ENCODE measurements at regions not wholly inside any gene's neighbourhood (a gene's known extent, or its start where the extent isn't known, plus 50 kb on each side); places are given as distances from the start of the nearest gene placed in this dataset.

- H3K27me3 Mint-ChIP-seq, result no peaks in the 10 kb centered on the region
- Histone ChIP-seq H3K36me3 (replicated peaks in 1 of 2; ENCODE audit: control extremely low read depth in 1 of 2, control insufficient read depth in 1 of 2, extremely low read depth in 1 of 2, insufficient read depth in 2 of 2, low read length in 1 of 2) (peaks cover 1 to 7% of the 10 kb centered on the region in 2 experiments), H3K27me3 (replicated peaks in 1 of 4; ENCODE audit: control extremely low read depth in 1 of 4, control insufficient read depth in 3 of 4, insufficient read depth in 4 of 4, low read length in 3 of 4) (no peaks in the 10 kb centered on the region), H3K4me2 (replicated peaks; ENCODE audit: low read depth, low read length, poor library complexity, severe bottlenecking) (no peak overlapping the region), H3K9me3 (ENCODE audit: control extremely low read depth in 1 of 3, control insufficient read depth in 2 of 3, insufficient read depth in 1 of 3, low read length in 2 of 3) (peaks cover 0 to 4% (median 0%) of the 10 kb centered on the region in 3 donors), H3K27ac (ENCODE audit: low read length in 2 of 2) (no peak overlapping the region), H3K79me2 (ENCODE audit: control insufficient read depth, insufficient read depth, low read length) (peaks cover 16% of the 10 kb centered on the region), H3K4me1 (ENCODE audit: control insufficient read depth in 2 of 2, insufficient read depth in 2 of 2, low read length in 2 of 2) (no peaks in the 10 kb centered on the region), H4K20me1 (ENCODE audit: control insufficient read depth, insufficient read depth, low read length, poor library complexity, severe bottlenecking) (no peaks in the 10 kb centered on the region), H3K9ac (ENCODE audit: low read length) (no peak overlapping the region), H2AFZ (ENCODE audit: insufficient read depth, low read depth, low read length, poor library complexity, severe bottlenecking) (no peak overlapping the region), H3K4me3 (ENCODE audit: control extremely low read depth in 1 of 5, extremely low read depth in 1 of 5, insufficient read depth in 1 of 5, low read depth in 2 of 5, low read length in 4 of 5) (no peak overlapping the region)
- no peak overlapping the region for H3K4me3 Mint-ChIP-seq
- ChIA-PET CTCF (no interaction called here), POLR2A (no interaction called here)
- ATAC-seq (ENCODE audit: low read depth) (no peak), DNase-seq (no peak)
- H3K9me3 Mint-ChIP-seq (ENCODE audit: insufficient read depth), result no peaks in the 10 kb centered on the region
- H3K4me1 Mint-ChIP-seq, result peaks cover 5% of the 10 kb centered on the region
- no peak for TF ChIP-seq EZH2 (IDR thresholded peaks at IDR 0.05; ENCODE audit: borderline replicate concordance, insufficient read depth, low read depth, low read length, poor library complexity, severe bottlenecking)
- TF ChIP-seq, protein P1, sequence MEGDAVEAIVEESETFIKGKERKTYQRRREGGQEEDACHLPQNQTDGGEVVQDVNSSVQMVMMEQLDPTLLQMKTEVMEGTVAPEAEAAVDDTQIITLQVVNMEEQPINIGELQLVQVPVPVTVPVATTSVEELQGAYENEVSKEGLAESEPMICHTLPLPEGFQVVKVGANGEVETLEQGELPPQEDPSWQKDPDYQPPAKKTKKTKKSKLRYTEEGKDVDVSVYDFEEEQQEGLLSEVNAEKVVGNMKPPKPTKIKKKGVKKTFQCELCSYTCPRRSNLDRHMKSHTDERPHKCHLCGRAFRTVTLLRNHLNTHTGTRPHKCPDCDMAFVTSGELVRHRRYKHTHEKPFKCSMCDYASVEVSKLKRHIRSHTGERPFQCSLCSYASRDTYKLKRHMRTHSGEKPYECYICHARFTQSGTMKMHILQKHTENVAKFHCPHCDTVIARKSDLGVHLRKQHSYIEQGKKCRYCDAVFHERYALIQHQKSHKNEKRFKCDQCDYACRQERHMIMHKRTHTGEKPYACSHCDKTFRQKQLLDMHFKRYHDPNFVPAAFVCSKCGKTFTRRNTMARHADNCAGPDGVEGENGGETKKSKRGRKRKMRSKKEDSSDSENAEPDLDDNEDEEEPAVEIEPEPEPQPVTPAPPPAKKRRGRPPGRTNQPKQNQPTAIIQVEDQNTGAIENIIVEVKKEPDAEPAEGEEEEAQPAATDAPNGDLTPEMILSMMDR (IDR thresholded peaks at IDR 0.05), result no peak
- intact Hi-C loops (cut with micrococcal nuclease), result no loop called here
- 100% methylated on average over 2 of the region's 4 CpGs for WGBS (ENCODE audit: insufficient coverage)
- no peak overlapping the region for H3K27ac Mint-ChIP-seq
Observed at GRCh38 chr14:89477391-89477790, 60.4 kb upstream of the FOXN3 start.

GRCh38 chr14:89476354-89476896 lies 59.4 kb upstream of the FOXN3 start:
- ATAC-seq (ENCODE audit: low read depth), result no peak
- Histone ChIP-seq H3K9ac (ENCODE audit: low read length) (no peak overlapping the region), H3K79me2 (ENCODE audit: control insufficient read depth, insufficient read depth, low read length) (peaks cover 11% of the 10 kb centered on the region), H3K36me3 (replicated peaks in 1 of 2; ENCODE audit: control extremely low read depth in 1 of 2, control insufficient read depth in 1 of 2, extremely low read depth in 1 of 2, insufficient read depth in 2 of 2, low read length in 1 of 2) (peaks cover 0 to 3% of the 10 kb centered on the region in 2 experiments), H4K20me1 (ENCODE audit: control insufficient read depth, insufficient read depth, low read length, poor library complexity, severe bottlenecking) (no peaks in the 10 kb centered on the region), H3K4me2 (replicated peaks; ENCODE audit: low read depth, low read length, poor library complexity, severe bottlenecking) (no peak overlapping the region), H3K27ac (ENCODE audit: low read length in 2 of 2) (no peak overlapping the region), H3K4me3 (ENCODE audit: control extremely low read depth in 1 of 5, extremely low read depth in 1 of 5, insufficient read depth in 1 of 5, low read depth in 2 of 5, low read length in 4 of 5) (no peak overlapping the region), H2AFZ (ENCODE audit: insufficient read depth, low read depth, low read length, poor library complexity, severe bottlenecking) (no peak overlapping the region), H3K9me3 (ENCODE audit: control extremely low read depth in 1 of 3, control insufficient read depth in 2 of 3, insufficient read depth in 1 of 3, low read length in 2 of 3) (peaks cover 0 to 4% (median 0%) of the 10 kb centered on the region in 3 donors), H3K27me3 (replicated peaks in 1 of 4; ENCODE audit: control extremely low read depth in 1 of 4, control insufficient read depth in 3 of 4, insufficient read depth in 4 of 4, low read length in 3 of 4) (no peaks in the 10 kb centered on the region), H3K4me1 (ENCODE audit: control insufficient read depth in 2 of 2, insufficient read depth in 2 of 2, low read length in 2 of 2) (no peaks in the 10 kb centered on the region)
- DNase-seq, result no peak
- WGBS (ENCODE audit: insufficient coverage), result 92% methylated on average over 7 of the region's 10 CpGs
- no peak overlapping the region for H3K27ac Mint-ChIP-seq
- no peaks in the 10 kb centered on the region for H3K27me3 Mint-ChIP-seq
- H3K9me3 Mint-ChIP-seq (ENCODE audit: insufficient read depth), result no peaks in the 10 kb centered on the region
- peaks cover 8% of the 10 kb centered on the region for H3K4me1 Mint-ChIP-seq
- intact Hi-C loops (cut with micrococcal nuclease), result no loop called here
- CTCF ChIA-PET, result no interaction called here
- TF ChIP-seq, protein P1 (IDR thresholded peaks at IDR 0.05), result no peak
- no peak for TF ChIP-seq EZH2 (IDR thresholded peaks at IDR 0.05; ENCODE audit: borderline replicate concordance, insufficient read depth, low read depth, low read length, poor library complexity, severe bottlenecking)
- POLR2A ChIA-PET, result no interaction called here
- no peak overlapping the region for H3K4me3 Mint-ChIP-seq

All from B cell (primary cell).